Activated naive CD4-positive, alpha-beta T cell treated with anti-CD3 and anti-CD28 coated beads, Interleukin-2, amount 10 ng/mL, durations not matched to agents 7 days and 5 days (primary cell): ENCODE measurements at regions not wholly inside any gene's neighbourhood (a gene's known extent, or its start where the extent isn't known, plus 50 kb on each side); places are given as distances from the start of the nearest gene placed in this dataset.

ENCODE experiments used
- CTCF ChIA-PET: fragments of 350-600 bp; sonication (Branson Sonifier 250); formaldehyde crosslinking; loops from one replicate; lab custom pipeline; 2021; ENCODE audit warnings: antibody characterized with exemption; lab: Charles Lee
- DNase-seq: peaks from one replicate; pipeline ENCODE4 v3.0.0-alpha.2; 2020
- H3K27ac Mint-ChIP-seq: one replicate; pipeline ENCODE4 v1.8.0; 2021; ENCODE audit warnings: mild to moderate bottlenecking, moderate library complexity, mixed read lengths
- H3K27me3 Mint-ChIP-seq: one replicate; pipeline ENCODE4 v1.8.0; 2021; ENCODE audit warnings: mild to moderate bottlenecking, mixed read lengths
- H3K36me3 Mint-ChIP-seq: one replicate; pipeline ENCODE4 v1.8.0; 2021; ENCODE audit warnings: mixed read lengths
- H3K4me1 Mint-ChIP-seq: one replicate; pipeline ENCODE4 v1.8.0; 2021; ENCODE audit warnings: mixed read lengths
- H3K4me3 Mint-ChIP-seq: one replicate; pipeline ENCODE4 v1.8.0; 2021; ENCODE audit warnings: mild to moderate bottlenecking, moderate library complexity, mixed read lengths
- H3K9me3 Mint-ChIP-seq: one replicate; pipeline ENCODE4 v1.8.0; 2021; ENCODE audit warnings: mixed read lengths

DNA sequence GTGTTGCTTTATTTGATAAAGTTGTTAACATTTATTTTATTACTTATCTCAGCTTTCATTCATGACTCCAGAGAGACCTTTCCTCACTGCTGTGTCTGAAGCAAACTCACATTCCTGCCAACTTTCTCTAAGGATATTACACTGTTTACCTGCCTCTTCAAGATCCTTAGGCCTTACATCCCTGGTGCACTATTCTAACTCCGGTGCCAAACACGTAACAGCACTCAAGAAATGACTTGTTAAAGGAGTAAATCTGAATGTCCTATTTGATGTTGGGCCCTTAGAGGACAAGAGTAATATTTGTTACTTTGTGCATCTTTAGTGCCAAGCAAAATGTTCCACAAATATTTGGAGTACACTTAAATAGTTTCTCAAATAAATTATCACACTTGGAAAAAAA lies 324.1 kb upstream of the FLRT2 start:
- DNase-seq = no peak
- no peaks in the 10 kb centered on the region for H3K36me3 Mint-ChIP-seq
- no peaks in the 10 kb centered on the region for H3K4me1 Mint-ChIP-seq
- H3K4me3 Mint-ChIP-seq = no peak overlapping the region
- H3K27me3 Mint-ChIP-seq = no peaks in the 10 kb centered on the region
- CTCF ChIA-PET = no interaction called here
- no peak overlapping the region for H3K27ac Mint-ChIP-seq
- H3K9me3 Mint-ChIP-seq = peaks cover 6% of the 10 kb centered on the region

DNA sequence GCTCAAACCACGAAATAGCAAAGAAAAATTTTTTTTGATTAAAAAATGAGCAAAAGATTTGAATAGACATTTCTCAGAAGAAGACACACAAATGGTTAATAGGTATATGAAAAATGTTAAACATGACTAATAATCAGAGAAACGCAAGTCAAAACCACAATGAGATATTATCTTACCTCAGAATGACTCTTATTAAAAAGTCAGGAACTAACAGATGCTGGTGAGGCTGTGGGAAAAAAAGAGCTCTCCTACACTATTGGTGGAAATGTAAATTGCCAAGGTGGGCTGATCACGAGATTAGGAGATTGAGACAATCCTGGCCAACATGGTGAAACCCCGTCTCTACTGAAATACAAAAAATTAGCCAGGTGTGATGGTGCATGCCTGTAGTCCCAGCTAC lies 315.5 kb upstream of the FLRT2 start:
- Mint-ChIP-seq H3K9me3 (peaks cover 14% of the 10 kb centered on the region), H3K4me1 (no peaks in the 10 kb centered on the region), H3K36me3 (no peaks in the 10 kb centered on the region), H3K4me3 (no peak overlapping the region), H3K27me3 (no peaks in the 10 kb centered on the region), H3K27ac (no peak overlapping the region)
- no peak for DNase-seq
- CTCF ChIA-PET = no interaction called here

GRCh38 chr14:85217412-85217811 lies 312.5 kb upstream of the FLRT2 start:
- Mint-ChIP-seq H3K4me3 (no peak overlapping the region), H3K27ac (no peak overlapping the region), H3K9me3 (peaks cover 10% of the 10 kb centered on the region), H3K27me3 (no peaks in the 10 kb centered on the region), H3K4me1 (no peaks in the 10 kb centered on the region), H3K36me3 (no peaks in the 10 kb centered on the region)
- CTCF ChIA-PET = no interaction called here
- no peak for DNase-seq

DNA sequence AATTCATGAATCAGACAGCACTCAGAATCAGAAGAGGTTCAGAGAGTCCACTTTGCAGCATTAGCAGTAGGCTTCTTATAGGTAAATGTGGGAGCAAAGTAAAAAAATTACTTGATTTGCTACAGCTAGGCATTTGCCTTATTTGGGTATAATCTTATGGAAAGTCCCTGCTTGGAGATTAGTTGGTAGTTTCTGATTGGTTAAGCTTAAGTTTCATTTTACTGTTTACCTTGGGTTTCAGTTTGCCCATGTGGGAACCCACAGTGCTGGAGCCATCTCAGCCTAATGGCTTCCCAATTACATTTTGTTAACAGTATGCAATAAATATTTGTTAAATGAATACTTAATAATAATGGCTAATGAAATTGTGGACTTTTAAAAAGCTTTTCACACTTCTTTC lies 311.0 kb upstream of the FLRT2 start:
- CTCF ChIA-PET = no interaction called here
- Mint-ChIP-seq H3K27ac (no peak overlapping the region), H3K4me3 (no peak overlapping the region), H3K36me3 (no peaks in the 10 kb centered on the region), H3K27me3 (no peaks in the 10 kb centered on the region), H3K9me3 (peaks cover 5% of the 10 kb centered on the region), H3K4me1 (no peaks in the 10 kb centered on the region)
- no peak for DNase-seq

- CTCF ChIA-PET = no interaction called here
- no peaks in the 10 kb centered on the region for H3K27me3 Mint-ChIP-seq
- no peak overlapping the region for H3K27ac Mint-ChIP-seq
- no peak for DNase-seq
- no peak overlapping the region for H3K4me3 Mint-ChIP-seq
- H3K36me3 Mint-ChIP-seq = no peaks in the 10 kb centered on the region
- no peaks in the 10 kb centered on the region for H3K4me1 Mint-ChIP-seq
- peaks cover 8% of the 10 kb centered on the region for H3K9me3 Mint-ChIP-seq
Observed at GRCh38 chr14:85221832-85222231, 308.1 kb upstream of the FLRT2 start.

DNA sequence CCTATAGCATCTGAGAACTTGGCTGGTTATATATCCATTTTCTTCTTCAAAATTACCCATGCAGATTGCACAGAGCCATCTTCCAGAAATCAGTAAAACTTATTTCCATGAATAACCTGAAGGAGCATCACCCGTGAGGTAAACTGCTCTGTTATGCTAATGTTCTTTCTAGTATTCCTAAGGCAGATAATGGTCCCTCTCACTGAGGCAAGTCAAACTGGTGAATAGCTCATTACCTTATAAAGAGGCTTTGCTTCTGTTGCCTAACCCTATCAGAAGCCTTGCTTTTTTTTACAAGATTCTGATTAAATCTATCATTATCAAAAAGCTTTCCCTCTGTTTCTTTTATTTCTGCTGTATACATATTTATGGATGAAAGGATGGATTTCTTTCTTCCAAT lies 307.6 kb upstream of the FLRT2 start:
- Mint-ChIP-seq H3K9me3 (peaks cover 10% of the 10 kb centered on the region), H3K4me3 (no peak overlapping the region), H3K36me3 (no peaks in the 10 kb centered on the region), H3K27me3 (no peaks in the 10 kb centered on the region), H3K4me1 (no peaks in the 10 kb centered on the region), H3K27ac (no peak overlapping the region)
- CTCF ChIA-PET = no interaction called here
- DNase-seq = no peak

GRCh38 chr14:85223667-85224066 lies 306.3 kb upstream of the FLRT2 start:
- H3K4me3 Mint-ChIP-seq = no peak overlapping the region
- H3K27ac Mint-ChIP-seq = no peak overlapping the region
- H3K27me3 Mint-ChIP-seq = no peaks in the 10 kb centered on the region
- DNase-seq = no peak
- CTCF ChIA-PET = no interaction called here
- H3K9me3 Mint-ChIP-seq = peaks cover 10% of the 10 kb centered on the region
- H3K4me1 Mint-ChIP-seq = no peaks in the 10 kb centered on the region
- H3K36me3 Mint-ChIP-seq = no peaks in the 10 kb centered on the region

DNA sequence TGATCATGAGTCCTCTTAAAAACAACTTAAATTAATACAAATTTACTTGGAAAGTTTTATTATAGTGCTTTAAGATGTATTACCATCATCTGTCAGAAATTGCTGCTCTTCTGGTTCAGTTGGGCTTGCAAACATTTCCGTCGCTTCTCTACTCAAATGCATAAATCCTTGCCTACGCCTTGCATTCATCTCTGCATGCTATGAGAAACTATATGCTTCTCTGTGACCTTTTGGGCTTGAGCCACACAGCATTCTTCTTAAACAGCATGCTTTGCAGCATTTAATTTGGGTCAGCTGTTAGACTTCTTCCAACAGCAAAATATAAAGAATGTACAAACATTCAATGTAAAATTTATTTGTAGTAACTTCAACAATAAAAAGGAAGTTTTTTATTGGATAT lies 305.7 kb upstream of the FLRT2 start:
- CTCF ChIA-PET = no interaction called here
- Mint-ChIP-seq H3K4me1 (no peaks in the 10 kb centered on the region), H3K27ac (no peak overlapping the region), H3K4me3 (no peak overlapping the region), H3K36me3 (no peaks in the 10 kb centered on the region), H3K27me3 (no peaks in the 10 kb centered on the region), H3K9me3 (peaks cover 10% of the 10 kb centered on the region)
- DNase-seq = no peak

- DNase-seq = no peak
- Mint-ChIP-seq H3K4me3 (no peak overlapping the region), H3K4me1 (no peaks in the 10 kb centered on the region), H3K27me3 (no peaks in the 10 kb centered on the region), H3K9me3 (peaks cover 15% of the 10 kb centered on the region), H3K27ac (no peak overlapping the region), H3K36me3 (no peaks in the 10 kb centered on the region)
- CTCF ChIA-PET = no interaction called here
Observed at GRCh38 chr14:85233756-85234155, 296.2 kb upstream of the FLRT2 start.

DNA sequence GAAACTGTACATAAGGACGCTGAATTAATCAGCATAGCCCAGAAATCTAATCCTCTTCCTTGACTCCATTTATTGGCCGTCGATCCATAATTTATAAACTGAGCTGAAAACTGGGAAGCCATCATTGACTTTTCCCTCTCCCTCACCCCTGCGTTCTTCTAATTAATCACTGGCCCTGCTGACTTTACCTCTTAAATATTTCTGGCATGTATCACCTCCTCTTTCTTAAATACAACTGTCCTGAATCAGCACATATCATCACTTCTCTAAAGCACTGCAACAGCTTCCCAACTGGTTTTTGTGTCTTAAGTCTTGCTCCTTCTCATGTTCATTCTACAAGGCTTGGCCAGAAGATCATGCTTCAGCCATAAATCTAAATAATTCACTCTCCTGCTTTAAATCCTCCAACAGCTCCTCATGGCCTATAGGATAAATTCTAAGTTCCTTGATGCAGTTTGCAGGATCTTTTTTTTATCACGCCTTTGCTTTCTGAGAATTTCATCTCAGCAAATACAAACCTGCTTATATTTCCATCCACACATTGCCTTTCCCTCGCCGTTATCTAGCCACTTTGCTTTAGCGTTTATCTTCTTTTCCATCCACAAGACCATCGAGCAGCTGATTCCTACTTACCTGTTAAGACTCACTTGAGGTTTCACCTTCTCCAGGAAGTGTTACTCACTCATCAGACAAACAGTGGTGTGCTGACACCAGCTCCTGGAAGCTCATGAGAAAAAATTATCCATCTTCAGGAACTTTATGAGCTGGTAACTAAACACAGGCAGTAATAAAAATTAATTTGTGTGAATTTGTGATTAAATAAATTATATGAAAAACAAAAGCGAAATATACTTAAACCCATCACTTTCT lies 295.6 kb upstream of the FLRT2 start:
- no peak for DNase-seq
- no peak overlapping the region for H3K27ac Mint-ChIP-seq
- no peaks in the 10 kb centered on the region for H3K27me3 Mint-ChIP-seq
- no peaks in the 10 kb centered on the region for H3K36me3 Mint-ChIP-seq
- no peaks in the 10 kb centered on the region for H3K4me1 Mint-ChIP-seq
- peaks cover 13% of the 10 kb centered on the region for H3K9me3 Mint-ChIP-seq
- no peak overlapping the region for H3K4me3 Mint-ChIP-seq
- CTCF ChIA-PET = no interaction called here

DNA sequence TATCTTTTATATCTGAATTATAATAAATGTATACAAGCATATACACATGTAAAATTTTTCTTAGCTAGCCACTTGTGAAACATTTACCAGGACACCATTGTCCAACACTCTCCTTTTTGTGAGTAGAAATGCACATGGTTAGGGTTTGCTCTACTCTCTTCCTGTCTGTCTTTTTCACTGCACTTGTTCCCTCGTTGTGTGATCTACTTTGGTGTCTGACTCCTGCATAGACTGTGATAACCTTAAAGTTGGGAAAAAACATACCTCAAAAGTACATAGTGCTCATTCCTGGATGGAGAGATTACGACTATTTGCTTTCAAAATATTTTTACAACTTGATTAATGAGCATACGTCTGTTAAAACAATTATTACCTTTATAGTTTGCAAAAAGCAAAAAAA lies 294.1 kb upstream of the FLRT2 start:
- H3K4me3 Mint-ChIP-seq = no peak overlapping the region
- DNase-seq = no peak
- H3K4me1 Mint-ChIP-seq = no peaks in the 10 kb centered on the region
- no peak overlapping the region for H3K27ac Mint-ChIP-seq
- CTCF ChIA-PET = no interaction called here
- H3K27me3 Mint-ChIP-seq = no peaks in the 10 kb centered on the region
- H3K9me3 Mint-ChIP-seq = peaks cover 11% of the 10 kb centered on the region
- H3K36me3 Mint-ChIP-seq = no peaks in the 10 kb centered on the region

DNA sequence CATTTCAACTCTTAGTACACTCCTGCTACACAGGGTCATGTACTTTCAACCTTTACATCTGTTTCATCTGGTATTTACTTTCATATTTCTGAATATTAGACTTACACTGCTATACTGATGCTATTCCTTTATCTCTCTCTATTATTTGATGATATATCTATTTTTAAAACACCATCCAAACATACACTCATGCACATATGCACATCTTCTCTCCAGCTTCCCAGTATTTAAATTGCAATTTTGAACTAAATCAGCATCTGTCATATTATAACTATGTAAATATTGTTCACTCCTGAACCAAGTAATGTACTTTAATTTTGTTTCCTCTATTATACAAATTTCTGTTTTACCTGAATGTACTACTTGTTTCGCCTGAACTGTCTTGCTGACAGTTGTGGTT lies 293.6 kb upstream of the FLRT2 start:
- no peak for DNase-seq
- Mint-ChIP-seq H3K36me3 (no peaks in the 10 kb centered on the region), H3K4me1 (no peaks in the 10 kb centered on the region), H3K27ac (no peak overlapping the region), H3K9me3 (peaks cover 14% of the 10 kb centered on the region), H3K27me3 (no peaks in the 10 kb centered on the region), H3K4me3 (no peak overlapping the region)
- CTCF ChIA-PET = no interaction called here

GRCh38 chr14:85239791-85240190 lies 290.2 kb upstream of the FLRT2 start:
- peaks cover 4% of the 10 kb centered on the region for H3K9me3 Mint-ChIP-seq
- CTCF ChIA-PET = no interaction called here
- no peak overlapping the region for H3K27ac Mint-ChIP-seq
- no peak for DNase-seq
- H3K36me3 Mint-ChIP-seq = no peaks in the 10 kb centered on the region
- no peaks in the 10 kb centered on the region for H3K4me1 Mint-ChIP-seq
- H3K27me3 Mint-ChIP-seq = no peaks in the 10 kb centered on the region
- H3K4me3 Mint-ChIP-seq = no peak overlapping the region

GRCh38 chr14:85241022-85241855 lies 288.7 kb upstream of the FLRT2 start:
- no peak overlapping the region for H3K4me3 Mint-ChIP-seq
- no peak for DNase-seq
- H3K27ac Mint-ChIP-seq = no peak overlapping the region
- H3K36me3 Mint-ChIP-seq = no peaks in the 10 kb centered on the region
- H3K9me3 Mint-ChIP-seq = peaks cover 4% of the 10 kb centered on the region
- no peaks in the 10 kb centered on the region for H3K4me1 Mint-ChIP-seq
- no peaks in the 10 kb centered on the region for H3K27me3 Mint-ChIP-seq
- CTCF ChIA-PET = no interaction called here

DNA sequence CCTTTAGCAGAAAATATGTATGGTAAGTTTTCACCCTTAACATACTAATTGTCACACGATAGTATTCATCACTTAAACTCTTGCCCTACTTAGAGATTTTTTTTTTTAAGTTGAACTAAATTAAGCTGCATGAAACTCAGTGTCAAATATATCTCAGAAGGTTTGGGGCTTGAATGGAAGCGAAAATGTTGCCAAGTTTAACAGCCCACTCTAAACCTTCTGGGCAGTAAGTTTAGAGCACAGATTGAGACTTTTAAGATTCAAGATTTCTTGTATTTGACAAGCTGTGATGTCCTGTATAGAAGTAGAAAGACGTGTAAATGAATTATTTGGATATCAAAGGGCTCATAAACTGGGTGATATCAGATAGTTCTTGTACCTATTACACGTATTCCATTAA lies 287.3 kb upstream of the FLRT2 start:
- Mint-ChIP-seq H3K27ac (no peak overlapping the region), H3K27me3 (no peaks in the 10 kb centered on the region)
- CTCF ChIA-PET = no interaction called here

More for the DNA sequence above, 287.3 kb upstream of the FLRT2 start:
- H3K9me3 Mint-ChIP-seq = peaks cover 4% of the 10 kb centered on the region
- no peaks in the 10 kb centered on the region for H3K4me1 Mint-ChIP-seq
- H3K4me3 Mint-ChIP-seq = no peak overlapping the region
- H3K36me3 Mint-ChIP-seq = no peaks in the 10 kb centered on the region
- no peak for DNase-seq
